T-cell (primary cell): ENCODE measurements at regions not wholly inside any gene's neighbourhood (a gene's known extent, or its start where the extent isn't known, plus 50 kb on each side); places are given as distances from the start of the nearest gene placed in this dataset.

Source experiments
- ATAC-seq, 4 experiments: fragments of 200-7000 bp in 3 of 4; fragments of 150-1000 bp in 1 of 4; cut with Tn5 transposase; replicated peaks in 1 of 4; 1 replicate in 3 of 4; 2 replicates in 1 of 4; pipeline ENCODE4 v1.10.0; 2021; ENCODE audit warnings: moderate library complexity in 3 of 4, mild to moderate bottlenecking in 2 of 4, moderate number of reproducible peaks in 1 of 4
- CTCF ChIA-PET, 2 donors: fragments of 300-600 bp; sonication (Branson Sonifier 250); formaldehyde crosslinking; loops; one replicate each; lab custom pipeline; 2022; ENCODE audit warnings: antibody characterized with exemption in 2 of 2; lab: Charles Lee
- POLR2A ChIA-PET, 2 donors: fragments of 300-600 bp; sonication (Branson Sonifier 250); formaldehyde crosslinking; loops; one replicate each; lab custom pipeline; 2022; ENCODE audit warnings: antibody characterized with exemption in 2 of 2; lab: Charles Lee
- DNase-seq, 35 experiments: peaks; one replicate each; pipeline versions ENCODE4 v3.0.0 to v3.0.0-alpha.2; 2013 to 2023
- H3K27ac ChIP-seq: one replicate; pipeline ENCODE4 v1.5.1; 2013; ENCODE audit warnings: low read length
- H3K27me3 ChIP-seq, 2 experiments: replicated peaks in 1 of 2; 1 replicate in 1 of 2; 2 replicates in 1 of 2; pipeline versions ENCODE4 v1.6.1 to v1.7.0; 2013; ENCODE audit warnings: low read length in 1 of 2, mixed read lengths in 1 of 2; ENCODE audit not compliant: control insufficient read depth in 2 of 2, insufficient read depth in 2 of 2; ENCODE audit errors: extremely low read depth in 1 of 2
- H3K36me3 ChIP-seq, 2 donors: 1 replicate in 1 of 2; 2 replicates in 1 of 2; pipeline versions ENCODE4 v1.6.1 to v1.7.0; 2013; ENCODE audit warnings: low read length in 1 of 2; ENCODE audit not compliant: control insufficient read depth in 2 of 2, insufficient read depth in 1 of 2; ENCODE audit errors: extremely low read depth in 1 of 2
- H3K4me1 ChIP-seq, 2 experiments: 1 replicate in 1 of 2; 2 replicates in 1 of 2; pipeline versions ENCODE4 v1.6.1 to v1.7.0; 2013; ENCODE audit warnings: low read length in 2 of 2, mixed read lengths in 1 of 2; ENCODE audit not compliant: insufficient read depth in 2 of 2, control insufficient read depth in 1 of 2; ENCODE audit errors: extremely low read depth in 1 of 2
- H3K4me3 ChIP-seq, 2 donors: 1 replicate in 1 of 2; 2 replicates in 1 of 2; pipeline versions ENCODE4 v1.5.1 to v1.7.0; 2013; ENCODE audit warnings: mild to moderate bottlenecking in 2 of 2, low read length in 1 of 2, moderate library complexity in 1 of 2; ENCODE audit not compliant: control insufficient read depth in 1 of 2; ENCODE audit errors: extremely low read depth in 1 of 2
- H3K9me3 ChIP-seq: 2 replicates; pipeline ENCODE4 v1.7.0; 2013
- H3K27ac Mint-ChIP-seq, 2 donors: one replicate each; pipeline ENCODE4 v1.8.0; 2020 to 2021; ENCODE audit warnings: mild to moderate bottlenecking in 2 of 2, mixed read lengths in 2 of 2
- H3K27me3 Mint-ChIP-seq, 2 donors: one replicate each; pipeline ENCODE4 v1.8.0; 2021 to 2022; ENCODE audit warnings: mixed read lengths in 2 of 2
- H3K36me3 Mint-ChIP-seq: one replicate; pipeline ENCODE4 v1.8.0; 2021; ENCODE audit warnings: mixed read lengths
- H3K4me1 Mint-ChIP-seq, 3 donors: one replicate each; pipeline ENCODE4 v1.8.0; 2020 to 2022; ENCODE audit warnings: mixed read lengths in 3 of 3, mild to moderate bottlenecking in 1 of 3
- H3K4me3 Mint-ChIP-seq, 3 donors: one replicate each; pipeline ENCODE4 v1.8.0; 2020 to 2022; ENCODE audit warnings: mild to moderate bottlenecking in 3 of 3, mixed read lengths in 3 of 3, moderate library complexity in 3 of 3
- H3K9me3 Mint-ChIP-seq, 3 donors: one replicate each; pipeline ENCODE4 v1.8.0; 2020 to 2022; ENCODE audit warnings: mixed read lengths in 3 of 3
- WGBS: methylation state at CpG from one replicate; pipeline ENCODE4 v1.1.5; 2013; ENCODE audit warnings: missing lambda C conversion rate; ENCODE audit not compliant: insufficient coverage; 5-methylcytosine and 5-hydroxymethylcytosine counted together

GRCh38 chr6:15090745-15091384 is 155.0 kb upstream of the JARID2 start:
- H3K4me1 Mint-ChIP-seq = peaks cover 0 to 10% (median 0%) of the 10 kb centered on the region in 3 donors
- ATAC-seq = no peak
- H3K4me3 Mint-ChIP-seq = no peak overlapping the region
- no peak overlapping the region for H3K4me3 ChIP-seq
- no peaks in the 10 kb centered on the region for H3K9me3 Mint-ChIP-seq
- ChIA-PET POLR2A (interaction anchor here in 1 of 2 donors (0.7 kb wide), 1 partner anchor 54 kb away, joined by 3 read pairs; no protein-coding TSS in a partner anchor), CTCF (no interaction called here)
- DNase-seq = no peak
- H3K27ac ChIP-seq = no peak overlapping the region
- H3K4me1 ChIP-seq = no peaks in the 10 kb centered on the region
- WGBS = 96% methylated on average over 7 of the region's 9 CpGs
- no peaks in the 10 kb centered on the region for H3K36me3 ChIP-seq
- no peak overlapping the region for H3K27ac Mint-ChIP-seq
- no peaks in the 10 kb centered on the region for H3K27me3 ChIP-seq
- H3K9me3 ChIP-seq = no peaks in the 10 kb centered on the region
- no peaks in the 10 kb centered on the region for H3K27me3 Mint-ChIP-seq
- H3K36me3 Mint-ChIP-seq = no peaks in the 10 kb centered on the region

- Histone ChIP-seq H3K4me3 (no peak overlapping the region), H3K36me3 (no peaks in the 10 kb centered on the region), H3K9me3 (no peaks in the 10 kb centered on the region), H3K4me1 (no peaks in the 10 kb centered on the region), H3K27me3 (no peaks in the 10 kb centered on the region), H3K27ac (no peak overlapping the region)
- no peak for ATAC-seq
- 42% methylated on average over 2 of the region's 17 CpGs for WGBS
- H3K9me3 Mint-ChIP-seq = no peaks in the 10 kb centered on the region
- CTCF ChIA-PET = no interaction called here
- H3K27me3 Mint-ChIP-seq = no peaks in the 10 kb centered on the region
- no peak for DNase-seq
- POLR2A ChIA-PET = no interaction called here
- H3K36me3 Mint-ChIP-seq = no peaks in the 10 kb centered on the region
- H3K27ac Mint-ChIP-seq = no peak overlapping the region
- H3K4me1 Mint-ChIP-seq = peaks cover 0 to 5% (median 0%) of the 10 kb centered on the region in 3 donors
- H3K4me3 Mint-ChIP-seq = no peak overlapping the region
These were observed 148.7 kb upstream of the JARID2 start for GRCh38 chr6:15096894-15097837.

GRCh38 chr6:15101130-15101529 is 144.7 kb upstream of the JARID2 start:
- no peaks in the 10 kb centered on the region for H3K9me3 ChIP-seq
- no CpG with 5 or more reads among the region's 7 CpGs for WGBS
- ATAC-seq (no peak), DNase-seq (no peak)
- H3K4me3 Mint-ChIP-seq = no peak overlapping the region
- peaks cover 0 to 5% (median 0%) of the 10 kb centered on the region in 3 donors for H3K4me1 Mint-ChIP-seq
- peaks cover 5% of the 10 kb centered on the region for H3K36me3 Mint-ChIP-seq
- H3K36me3 ChIP-seq = no peaks in the 10 kb centered on the region
- H3K4me3 ChIP-seq = no peak overlapping the region
- H3K4me1 ChIP-seq = no peaks in the 10 kb centered on the region
- ChIA-PET CTCF (no interaction called here), POLR2A (no interaction called here)
- no peak overlapping the region for H3K27ac Mint-ChIP-seq
- peaks cover 0 to 4% of the 10 kb centered on the region in 2 donors for H3K27me3 Mint-ChIP-seq
- no peak overlapping the region for H3K27ac ChIP-seq
- peaks cover 0 to 4% (median 3%) of the 10 kb centered on the region in 3 donors for H3K9me3 Mint-ChIP-seq
- H3K27me3 ChIP-seq = peaks cover 0 to 3% of the 10 kb centered on the region in 2 experiments

- H3K27me3 ChIP-seq = peaks cover 0 to 3% of the 10 kb centered on the region in 2 experiments
- no peaks in the 10 kb centered on the region for H3K4me1 ChIP-seq
- ChIA-PET CTCF (interaction anchor here in 1 of 2 donors (0.6 kb wide), 2 partner anchors 1467 to 1800 kb away, joined by 3 to 4 read pairs; no protein-coding TSS in a partner anchor), POLR2A (no interaction called here)
- Mint-ChIP-seq H3K36me3 (peaks cover 10% of the 10 kb centered on the region), H3K4me3 (no peak overlapping the region), H3K9me3 (peaks cover 0 to 4% (median 3%) of the 10 kb centered on the region in 3 donors), H3K4me1 (no peaks in the 10 kb centered on the region), H3K27ac (no peak overlapping the region), H3K27me3 (peaks cover 0 to 8% of the 10 kb centered on the region in 2 donors)
- no peak overlapping the region for H3K27ac ChIP-seq
- H3K36me3 ChIP-seq = no peaks in the 10 kb centered on the region
- no peaks in the 10 kb centered on the region for H3K9me3 ChIP-seq
- ATAC-seq = no peak
- WGBS = 100% methylated on average over 1 of the region's 5 CpGs
- no peak overlapping the region for H3K4me3 ChIP-seq
- DNase-seq = no peak
These were observed 143.6 kb upstream of the JARID2 start for GRCh38 chr6:15102241-15102640.

GRCh38 chr6:15106958-15107643 is 138.8 kb upstream of the JARID2 start:
- Mint-ChIP-seq H3K27me3 (peaks cover 0 to 8% of the 10 kb centered on the region in 2 donors), H3K9me3 (peaks cover 0 to 4% (median 3%) of the 10 kb centered on the region in 3 donors), H3K4me3 (no peak overlapping the region), H3K4me1 (peaks cover 0 to 2% (median 0%) of the 10 kb centered on the region in 3 donors), H3K36me3 (peaks cover 10% of the 10 kb centered on the region), H3K27ac (no peak overlapping the region)
- Histone ChIP-seq H3K36me3 (no peaks in the 10 kb centered on the region), H3K9me3 (no peaks in the 10 kb centered on the region), H3K4me1 (no peaks in the 10 kb centered on the region), H3K27ac (no peak overlapping the region), H3K27me3 (peaks cover 0 to 6% of the 10 kb centered on the region in 2 experiments), H3K4me3 (no peak overlapping the region)
- 95% methylated on average over 7 of the region's 12 CpGs for WGBS
- ChIA-PET POLR2A (no interaction called here), CTCF (no interaction called here)
- DNase-seq = no peak
- no peak for ATAC-seq
